Kidney (tissue), 13 donors: ENCODE measurements at regions not wholly inside any gene's neighbourhood (a gene's known extent, or its start where the extent isn't known, plus 50 kb on each side); places are given as distances from the start of the nearest gene placed in this dataset.

Experiments
- DNase-seq, 5 donors: peaks; one replicate each; pipeline ENCODE4 v3.0.0-alpha.2; 2013 to 2020
- FAIRE-seq: peaks from 2 replicates; lab custom pipeline; 2012; peaks lifted over from hg19 to GRCh38; lab: Jason Lieb, UNC
- H3K27ac ChIP-seq, 2 donors: one replicate each; pipeline ENCODE4 v1.7.0; 2013; ENCODE audit warnings: low read depth in 2 of 2, low read length in 2 of 2, inconsistent platforms in 1 of 2
- H3K27me3 ChIP-seq: one replicate; pipeline ENCODE4 v1.7.1; 2013; ENCODE audit warnings: low read length, inconsistent platforms; ENCODE audit not compliant: control insufficient read depth, insufficient read depth
- H3K36me3 ChIP-seq, 3 donors: one replicate each; pipeline versions ENCODE4 v1.7.0 to v1.7.1; 2013; ENCODE audit warnings: low read length in 3 of 3, control low read depth in 1 of 3, inconsistent platforms in 1 of 3; ENCODE audit not compliant: insufficient read depth in 3 of 3, control insufficient read depth in 2 of 3
- H3K4me1 ChIP-seq, 3 donors: one replicate each; pipeline versions ENCODE4 v1.7.0 to v1.7.1; 2013; ENCODE audit warnings: low read length in 3 of 3, inconsistent platforms in 1 of 3, low read depth in 1 of 3; ENCODE audit not compliant: control insufficient read depth in 2 of 3, insufficient read depth in 2 of 3
- H3K4me3 ChIP-seq, 3 donors: one replicate each; pipeline versions ENCODE4 v1.7.0 to v1.8.1; 2013; ENCODE audit warnings: low read length in 3 of 3, control low read depth in 1 of 3, inconsistent platforms in 1 of 3
- H3K9ac ChIP-seq, 3 donors: one replicate each; pipeline versions ENCODE4 v1.7.0 to v1.7.1; 2013; ENCODE audit warnings: low read length in 3 of 3, control low read depth in 1 of 3, inconsistent platforms in 1 of 3
- H3K9me3 ChIP-seq, 3 donors: one replicate each; pipeline versions ENCODE4 v1.7.0 to v1.7.1; 2013; ENCODE audit warnings: low read length in 3 of 3, control low read depth in 1 of 3, inconsistent platforms in 1 of 3; ENCODE audit not compliant: control insufficient read depth in 2 of 3, insufficient read depth in 1 of 3
- intact Hi-C: fragments of 100-400 bp; cut with DNase I; formaldehyde crosslinking; loops from one replicate; pipeline ENCODE4 v1.11.1; 2022
- TF ChIP-seq, protein P1 (sequence below): IDR thresholded peaks from 3 replicates; pipeline ENCODE4 v1.5.1; 2012; ENCODE audit warnings: mild to moderate bottlenecking, moderate library complexity, borderline replicate concordance; ENCODE audit not compliant: insufficient read depth; ENCODE audit errors: extremely low read depth
- donor health status: control.
- donor health status: control.
- donor health status: control.
- donor health status: control.
- donor health status: control.
- donor health status: DM: yes; HTN: yes; CAD: no.
- donor health status: Normal renal cell carcinoma (clear cell type).

DNA sequence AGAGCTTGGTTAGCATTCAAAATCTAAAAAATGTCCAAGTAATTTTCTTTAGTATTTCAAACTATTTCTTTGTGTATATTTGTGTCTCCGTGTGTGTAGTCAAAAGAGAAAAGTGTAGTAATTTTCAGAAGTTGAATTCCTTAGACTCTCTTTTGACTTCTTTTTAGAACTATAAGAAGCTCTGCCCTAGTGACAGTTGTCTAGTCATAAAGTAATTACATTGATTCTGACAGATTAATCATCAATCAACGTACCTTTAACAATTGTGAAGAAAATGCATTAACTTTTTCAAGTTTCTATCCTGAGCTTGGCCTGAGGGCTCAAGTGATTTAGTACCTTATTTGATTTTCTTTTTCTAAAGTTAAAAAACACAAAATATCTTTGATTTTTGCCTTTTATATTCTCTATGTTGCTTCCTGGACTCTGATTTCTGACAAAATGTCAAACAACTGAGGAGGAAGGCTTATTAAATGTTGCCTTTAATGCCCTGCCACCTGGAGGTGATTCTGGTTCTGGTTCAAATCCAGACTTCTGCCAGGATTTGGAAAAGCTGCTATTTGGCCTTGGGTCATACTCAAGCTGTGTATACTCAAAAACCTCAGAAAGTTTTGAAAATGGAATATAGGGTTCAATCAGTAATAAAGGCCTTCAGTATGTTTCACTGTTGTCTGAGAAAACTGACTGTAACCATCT, 653.6 kb downstream of the NSUN3 start:
- H3K36me3 ChIP-seq, result no peaks in the 10 kb centered on the region
- intact Hi-C loops, result no loop called here
- H3K9me3 ChIP-seq, result no peaks in the 10 kb centered on the region
- H3K4me1 ChIP-seq, result no peaks in the 10 kb centered on the region
- H3K27me3 ChIP-seq, result no peaks in the 10 kb centered on the region
- no peak overlapping the region for H3K9ac ChIP-seq
- FAIRE-seq, result no peak
- no peak overlapping the region for H3K4me3 ChIP-seq
- DNase-seq, result no peak
- TF ChIP-seq, protein P1, sequence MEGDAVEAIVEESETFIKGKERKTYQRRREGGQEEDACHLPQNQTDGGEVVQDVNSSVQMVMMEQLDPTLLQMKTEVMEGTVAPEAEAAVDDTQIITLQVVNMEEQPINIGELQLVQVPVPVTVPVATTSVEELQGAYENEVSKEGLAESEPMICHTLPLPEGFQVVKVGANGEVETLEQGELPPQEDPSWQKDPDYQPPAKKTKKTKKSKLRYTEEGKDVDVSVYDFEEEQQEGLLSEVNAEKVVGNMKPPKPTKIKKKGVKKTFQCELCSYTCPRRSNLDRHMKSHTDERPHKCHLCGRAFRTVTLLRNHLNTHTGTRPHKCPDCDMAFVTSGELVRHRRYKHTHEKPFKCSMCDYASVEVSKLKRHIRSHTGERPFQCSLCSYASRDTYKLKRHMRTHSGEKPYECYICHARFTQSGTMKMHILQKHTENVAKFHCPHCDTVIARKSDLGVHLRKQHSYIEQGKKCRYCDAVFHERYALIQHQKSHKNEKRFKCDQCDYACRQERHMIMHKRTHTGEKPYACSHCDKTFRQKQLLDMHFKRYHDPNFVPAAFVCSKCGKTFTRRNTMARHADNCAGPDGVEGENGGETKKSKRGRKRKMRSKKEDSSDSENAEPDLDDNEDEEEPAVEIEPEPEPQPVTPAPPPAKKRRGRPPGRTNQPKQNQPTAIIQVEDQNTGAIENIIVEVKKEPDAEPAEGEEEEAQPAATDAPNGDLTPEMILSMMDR, result no peak
- no peak overlapping the region for H3K27ac ChIP-seq

DNA sequence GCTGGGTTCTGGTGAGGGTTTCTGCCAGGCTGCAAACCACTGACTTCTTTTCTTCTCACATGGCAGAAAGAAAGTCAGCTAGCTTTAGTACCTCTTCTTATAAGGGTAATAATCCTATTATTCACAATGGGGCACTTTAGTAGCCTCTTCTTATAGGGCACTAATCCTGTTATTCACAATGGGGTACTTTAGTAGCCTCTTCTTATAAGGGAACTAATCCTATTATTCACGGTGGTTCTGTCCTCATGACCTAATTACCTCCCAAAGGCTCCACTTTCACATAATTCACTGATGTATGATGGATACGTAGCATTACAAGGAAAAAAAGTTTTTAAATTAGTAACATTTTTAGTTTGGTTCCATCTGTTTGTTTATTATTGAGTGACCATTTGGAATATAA, 671.3 kb downstream of the NSUN3 start:
- DNase-seq (no peak), FAIRE-seq (no peak)
- TF ChIP-seq, protein P1, result no peak
- H3K4me1 ChIP-seq, result no peaks in the 10 kb centered on the region
- no peaks in the 10 kb centered on the region for H3K27me3 ChIP-seq
- intact Hi-C loops, result no loop called here
- no peak overlapping the region for H3K4me3 ChIP-seq
- no peaks in the 10 kb centered on the region for H3K9me3 ChIP-seq
- H3K9ac ChIP-seq, result no peak overlapping the region
- H3K36me3 ChIP-seq, result no peaks in the 10 kb centered on the region
- no peak overlapping the region for H3K27ac ChIP-seq

DNA sequence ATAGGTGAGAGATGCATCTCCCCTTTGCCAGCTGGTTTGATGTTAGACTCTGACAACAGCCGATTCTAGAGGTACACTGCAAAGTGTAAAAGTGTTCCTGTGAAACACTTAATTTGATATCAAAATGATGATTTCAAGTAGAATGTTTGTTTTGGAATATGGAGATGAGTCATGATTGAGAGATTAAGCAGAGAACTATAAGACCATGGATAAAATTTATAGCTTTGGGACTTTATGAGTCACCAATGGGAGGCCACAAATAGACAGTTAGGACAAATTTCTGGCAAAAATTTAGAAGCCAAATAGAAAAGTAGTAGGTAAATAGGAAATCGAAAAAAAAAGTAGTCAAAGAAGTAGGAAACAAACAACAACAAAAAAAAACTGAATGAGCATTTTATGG, 672.5 kb downstream of the NSUN3 start:
- H3K4me3 ChIP-seq, result no peak overlapping the region
- H3K36me3 ChIP-seq, result no peaks in the 10 kb centered on the region
- H3K27ac ChIP-seq, result no peak overlapping the region
- intact Hi-C loops, result no loop called here
- TF ChIP-seq, protein P1, result no peak
- DNase-seq, result no peak
- no peak for FAIRE-seq
- no peaks in the 10 kb centered on the region for H3K4me1 ChIP-seq
- H3K9me3 ChIP-seq, result no peaks in the 10 kb centered on the region
- H3K9ac ChIP-seq, result no peak overlapping the region
- H3K27me3 ChIP-seq, result no peaks in the 10 kb centered on the region

DNA sequence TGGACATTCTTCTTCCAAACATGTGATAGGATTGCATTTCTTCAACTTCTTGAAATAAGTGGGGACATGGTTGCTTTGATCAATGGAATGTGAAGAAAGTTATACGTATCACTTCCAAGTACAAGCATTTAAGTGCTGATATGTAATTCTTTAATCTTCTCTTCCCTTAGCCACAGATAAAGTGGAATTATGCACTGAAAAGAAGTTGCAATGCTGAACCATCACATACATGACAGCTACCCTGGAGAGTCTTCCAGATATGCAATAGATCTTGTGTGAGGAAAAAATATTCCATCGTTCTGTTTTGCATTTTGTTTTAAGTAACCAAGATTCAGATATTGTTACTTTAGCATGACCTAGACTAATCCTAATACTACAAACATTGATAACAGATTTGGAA, 674.3 kb downstream of the NSUN3 start:
- no peak overlapping the region for H3K4me3 ChIP-seq
- H3K9me3 ChIP-seq, result no peaks in the 10 kb centered on the region
- H3K36me3 ChIP-seq, result no peaks in the 10 kb centered on the region
- DNase-seq (no peak), FAIRE-seq (no peak)
- H3K4me1 ChIP-seq, result no peaks in the 10 kb centered on the region
- no peak overlapping the region for H3K9ac ChIP-seq
- TF ChIP-seq, protein P1, result no peak
- H3K27ac ChIP-seq, result no peak overlapping the region
- no peaks in the 10 kb centered on the region for H3K27me3 ChIP-seq
- intact Hi-C loops, result no loop called here
